ENCODE measurements at regions not wholly inside any gene's neighbourhood (a gene's known extent, or its start where the extent isn't known, plus 50 kb on each side); places are given as distances from the start of the nearest gene placed in this dataset.

DNA sequence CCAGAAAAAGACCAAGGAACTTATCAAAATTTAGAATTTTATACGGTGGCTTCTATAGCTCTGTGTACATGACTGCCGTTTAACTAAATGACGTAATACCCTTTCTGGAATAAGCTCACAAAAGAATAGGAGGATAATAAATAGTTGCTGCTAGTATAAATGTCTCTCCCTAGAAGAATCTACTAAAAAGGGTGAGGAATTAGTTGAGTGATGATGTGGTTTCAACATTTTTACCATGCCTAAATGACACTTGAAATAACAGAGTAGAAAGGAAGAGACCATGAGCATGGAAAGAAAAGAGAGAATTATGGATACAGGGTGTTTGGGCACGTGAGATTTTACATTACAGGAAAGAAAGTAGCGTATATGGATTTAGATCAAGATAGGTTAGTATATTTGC lies 231.1 kb downstream of the ARAP2 start:
- no peak for DNase-seq
